AG09319 (cell line): ENCODE measurements at regions not wholly inside any gene's neighbourhood (a gene's known extent, or its start where the extent isn't known, plus 50 kb on each side); places are given as distances from the start of the nearest gene placed in this dataset.

Experiments used
- DNase-seq: peaks from one replicate; pipeline ENCODE4 v3.0.0-alpha.2; 2010; ENCODE audit warnings: low read depth; ENCODE audit errors: extremely low read depth
- TF ChIP-seq, protein P1 (sequence below): IDR thresholded peaks from 2 replicates; pipeline ENCODE4 v1.5.1; 2011; ENCODE audit warnings: low read depth, mild to moderate bottlenecking, inconsistent platforms, low read length, moderate library complexity

DNA sequence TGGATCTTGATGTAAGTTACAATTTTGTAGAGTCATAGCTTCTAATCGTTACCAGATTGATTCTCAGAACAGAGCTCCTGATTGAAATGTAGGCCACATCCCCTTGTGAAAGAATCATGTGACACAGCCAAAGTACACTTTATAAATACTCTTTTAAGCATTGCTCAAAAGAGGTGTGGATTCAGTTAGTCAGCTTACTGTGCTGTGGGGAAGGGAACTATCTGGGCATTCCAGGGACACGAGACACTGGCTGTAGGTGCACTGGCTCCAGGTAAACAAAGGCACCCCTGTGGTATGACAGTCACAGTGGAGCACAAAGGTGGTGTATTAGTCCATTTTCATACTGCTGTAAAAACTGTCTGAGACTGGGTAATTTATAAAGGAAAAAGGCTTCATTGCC lies 222.8 kb downstream of the LIG4 start:
- DNase-seq, result no peak
- TF ChIP-seq, protein P1, sequence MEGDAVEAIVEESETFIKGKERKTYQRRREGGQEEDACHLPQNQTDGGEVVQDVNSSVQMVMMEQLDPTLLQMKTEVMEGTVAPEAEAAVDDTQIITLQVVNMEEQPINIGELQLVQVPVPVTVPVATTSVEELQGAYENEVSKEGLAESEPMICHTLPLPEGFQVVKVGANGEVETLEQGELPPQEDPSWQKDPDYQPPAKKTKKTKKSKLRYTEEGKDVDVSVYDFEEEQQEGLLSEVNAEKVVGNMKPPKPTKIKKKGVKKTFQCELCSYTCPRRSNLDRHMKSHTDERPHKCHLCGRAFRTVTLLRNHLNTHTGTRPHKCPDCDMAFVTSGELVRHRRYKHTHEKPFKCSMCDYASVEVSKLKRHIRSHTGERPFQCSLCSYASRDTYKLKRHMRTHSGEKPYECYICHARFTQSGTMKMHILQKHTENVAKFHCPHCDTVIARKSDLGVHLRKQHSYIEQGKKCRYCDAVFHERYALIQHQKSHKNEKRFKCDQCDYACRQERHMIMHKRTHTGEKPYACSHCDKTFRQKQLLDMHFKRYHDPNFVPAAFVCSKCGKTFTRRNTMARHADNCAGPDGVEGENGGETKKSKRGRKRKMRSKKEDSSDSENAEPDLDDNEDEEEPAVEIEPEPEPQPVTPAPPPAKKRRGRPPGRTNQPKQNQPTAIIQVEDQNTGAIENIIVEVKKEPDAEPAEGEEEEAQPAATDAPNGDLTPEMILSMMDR, result no peak

DNA sequence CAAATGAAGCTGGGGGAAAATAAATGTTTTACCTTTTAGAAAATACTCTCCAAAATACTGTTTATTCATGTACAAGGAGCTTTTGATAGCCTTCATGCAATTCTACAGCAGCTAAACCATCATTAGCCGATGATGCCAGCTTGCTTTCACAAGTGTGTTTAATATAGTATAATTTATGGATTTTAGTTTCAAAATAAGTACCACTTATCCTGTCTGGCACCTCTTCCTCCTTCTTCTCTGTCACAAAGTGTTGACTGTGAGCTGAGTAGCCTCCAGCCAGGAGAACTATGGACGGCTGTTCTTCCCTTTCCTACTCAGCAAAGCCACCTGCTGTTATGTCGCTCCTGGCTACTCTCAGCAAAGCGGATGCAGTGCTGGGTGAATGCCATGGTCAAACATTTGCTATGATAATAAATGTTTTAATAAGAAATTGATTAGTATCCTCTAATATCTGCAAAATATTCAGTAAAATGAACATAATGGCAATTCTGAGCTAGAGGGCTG lies 238.2 kb downstream of the LIG4 start:
- no peak for DNase-seq

DNA sequence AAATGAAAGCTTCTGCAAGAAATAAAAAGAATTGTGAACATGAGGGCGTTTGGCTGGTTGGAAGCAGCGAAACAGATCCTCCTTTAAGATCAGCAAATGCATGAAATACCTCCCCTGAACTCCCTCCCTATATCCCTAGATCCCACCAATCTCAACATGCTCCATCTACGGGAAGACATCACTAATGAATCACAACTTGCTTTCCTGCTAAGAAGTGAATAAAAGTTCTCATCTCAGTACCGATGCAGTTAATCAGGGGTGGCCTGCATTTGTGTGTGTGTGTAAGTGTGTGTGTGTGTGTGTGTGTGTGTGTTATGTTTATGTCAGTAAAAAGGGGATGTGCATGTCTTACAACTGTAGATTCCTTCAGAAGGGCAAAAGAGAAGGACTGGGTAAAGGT lies 238.7 kb downstream of the LIG4 start:
- no peak for DNase-seq
- TF ChIP-seq, protein P1, result no peak

More for the DNA sequence above, 238.2 kb downstream of the LIG4 start:
- TF ChIP-seq, protein P1, result no peak

DNA sequence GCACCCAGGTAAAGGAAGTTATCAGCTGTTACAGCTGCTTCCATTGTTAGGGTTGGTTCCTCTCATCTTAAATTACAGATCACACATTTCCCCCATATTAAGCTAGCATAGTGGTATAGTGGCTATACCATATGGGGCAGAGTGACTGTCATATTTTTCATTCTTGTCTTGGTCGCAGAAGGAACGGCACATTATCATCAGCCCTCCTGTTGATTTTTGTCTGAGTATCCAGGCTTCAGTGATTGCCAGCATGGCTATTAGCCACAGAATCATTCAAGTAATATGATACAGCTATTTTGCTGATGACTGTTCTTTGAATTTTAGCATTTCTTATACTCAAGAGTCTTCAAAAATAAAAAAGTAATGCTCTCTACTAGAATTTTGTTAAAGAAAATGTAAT lies 240.9 kb downstream of the LIG4 start:
- no peak for DNase-seq
- TF ChIP-seq, protein P1, result no peak

DNA sequence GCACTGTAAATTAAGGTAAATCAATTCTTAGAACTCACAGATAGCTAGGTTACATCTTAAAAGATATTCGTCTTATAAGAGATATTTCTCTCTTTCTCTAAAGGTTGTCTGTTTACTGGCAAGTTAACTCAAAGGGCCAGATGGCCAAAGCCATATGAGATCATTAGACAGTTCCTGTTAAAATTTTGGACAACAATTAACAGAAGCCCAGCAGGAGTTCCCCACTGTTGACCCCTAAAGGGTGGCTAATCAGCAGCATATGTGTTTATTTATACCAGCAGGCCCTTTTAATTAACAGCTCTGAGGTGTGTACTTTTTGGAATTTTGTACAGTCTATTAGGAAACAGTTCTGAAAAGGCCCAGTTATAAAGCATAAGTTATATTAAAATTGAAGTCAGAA lies 245.8 kb downstream of the LIG4 start:
- DNase-seq, result no peak
- TF ChIP-seq, protein P1, result no peak

DNA sequence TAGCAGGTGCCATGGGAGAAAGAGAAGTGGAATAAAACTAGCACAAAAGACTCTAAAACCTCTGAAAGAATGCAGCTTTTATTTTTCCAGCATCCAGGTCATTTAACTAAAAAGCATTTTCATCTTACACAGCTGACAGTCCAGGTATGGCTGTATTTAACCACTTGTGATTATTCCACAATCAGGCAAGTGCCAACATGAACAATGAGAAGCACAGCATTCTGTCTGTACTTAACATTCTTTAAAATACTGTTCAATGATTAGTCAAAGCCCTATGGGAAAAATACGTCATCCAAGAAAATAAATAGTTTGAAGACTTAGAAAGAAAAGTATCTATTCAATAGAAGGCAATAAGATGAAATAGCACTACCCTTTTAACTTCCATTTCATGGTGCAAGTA lies 246.9 kb downstream of the LIG4 start:
- DNase-seq, result no peak
- TF ChIP-seq, protein P1, result no peak

DNA sequence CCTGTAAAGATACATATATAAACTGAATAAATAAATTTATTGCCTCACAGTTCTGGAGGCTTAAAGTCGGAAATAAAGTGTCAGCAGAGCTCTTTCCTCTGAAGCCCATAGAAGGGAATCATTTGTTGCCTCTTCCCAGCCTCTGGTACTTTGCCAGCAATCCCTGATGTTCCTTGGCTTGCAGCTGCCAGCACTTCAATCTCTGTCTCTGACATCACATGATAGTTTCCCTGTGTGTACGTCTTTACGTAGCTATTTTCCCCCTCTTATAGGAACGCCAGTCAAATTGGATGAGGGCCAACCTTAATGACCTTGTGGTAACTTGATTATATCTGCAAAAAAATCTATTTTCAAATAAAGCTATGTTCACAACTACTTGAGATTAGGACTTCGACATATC lies 250.9 kb downstream of the LIG4 start:
- TF ChIP-seq, protein P1, result no peak
- DNase-seq, result no peak
